WI38 (cell line): ENCODE measurements at regions not wholly inside any gene's neighbourhood (a gene's known extent, or its start where the extent isn't known, plus 50 kb on each side); places are given as distances from the start of the nearest gene placed in this dataset.

ENCODE experiments used
- H3K4me3 ChIP-seq: 2 replicates; pipeline ENCODE4 v1.5.1; 2011; ENCODE audit warnings: low read depth, mild to moderate bottlenecking, control low read depth, low read length
- TF ChIP-seq, protein P1 (sequence below): IDR thresholded peaks from 2 replicates; pipeline ENCODE4 v1.5.1; 2012; ENCODE audit warnings: low read depth, mild to moderate bottlenecking, control low read depth, low read length

DNA sequence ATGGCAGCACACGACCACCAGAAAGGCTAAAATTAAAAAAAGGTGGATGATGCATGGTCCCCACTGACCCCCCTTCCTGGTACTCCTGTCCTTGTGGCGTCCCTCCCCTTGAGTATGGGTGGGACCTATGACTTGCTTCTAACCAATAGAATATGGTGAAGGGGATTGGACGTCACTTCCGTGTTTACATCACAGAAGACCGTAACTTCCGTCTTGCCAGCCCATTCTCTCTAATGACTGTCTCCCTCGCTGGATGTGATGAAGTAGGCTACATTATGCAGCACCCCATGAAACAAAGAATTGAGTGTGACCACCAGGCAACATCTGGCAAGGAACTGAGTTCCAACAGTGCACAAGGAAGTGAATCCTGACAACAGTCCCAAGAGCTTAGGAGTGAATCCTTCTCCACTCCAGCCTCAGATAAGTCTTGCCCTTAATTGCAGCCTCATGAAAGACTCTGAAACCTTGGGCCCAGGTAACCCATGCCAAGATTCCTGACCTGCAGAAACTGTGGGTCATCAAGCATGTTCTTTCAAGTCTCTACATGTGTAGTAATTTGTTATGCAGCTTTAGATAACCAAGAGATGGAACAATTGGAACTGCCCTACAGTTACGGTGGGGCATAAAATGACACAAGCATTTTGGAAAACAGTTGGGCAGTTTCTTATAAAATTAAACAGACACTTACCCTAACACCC lies 80.1 kb upstream of the NPAS2 start:
- TF ChIP-seq, protein P1, sequence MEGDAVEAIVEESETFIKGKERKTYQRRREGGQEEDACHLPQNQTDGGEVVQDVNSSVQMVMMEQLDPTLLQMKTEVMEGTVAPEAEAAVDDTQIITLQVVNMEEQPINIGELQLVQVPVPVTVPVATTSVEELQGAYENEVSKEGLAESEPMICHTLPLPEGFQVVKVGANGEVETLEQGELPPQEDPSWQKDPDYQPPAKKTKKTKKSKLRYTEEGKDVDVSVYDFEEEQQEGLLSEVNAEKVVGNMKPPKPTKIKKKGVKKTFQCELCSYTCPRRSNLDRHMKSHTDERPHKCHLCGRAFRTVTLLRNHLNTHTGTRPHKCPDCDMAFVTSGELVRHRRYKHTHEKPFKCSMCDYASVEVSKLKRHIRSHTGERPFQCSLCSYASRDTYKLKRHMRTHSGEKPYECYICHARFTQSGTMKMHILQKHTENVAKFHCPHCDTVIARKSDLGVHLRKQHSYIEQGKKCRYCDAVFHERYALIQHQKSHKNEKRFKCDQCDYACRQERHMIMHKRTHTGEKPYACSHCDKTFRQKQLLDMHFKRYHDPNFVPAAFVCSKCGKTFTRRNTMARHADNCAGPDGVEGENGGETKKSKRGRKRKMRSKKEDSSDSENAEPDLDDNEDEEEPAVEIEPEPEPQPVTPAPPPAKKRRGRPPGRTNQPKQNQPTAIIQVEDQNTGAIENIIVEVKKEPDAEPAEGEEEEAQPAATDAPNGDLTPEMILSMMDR, result no peak
- no peak overlapping the region for H3K4me3 ChIP-seq

DNA sequence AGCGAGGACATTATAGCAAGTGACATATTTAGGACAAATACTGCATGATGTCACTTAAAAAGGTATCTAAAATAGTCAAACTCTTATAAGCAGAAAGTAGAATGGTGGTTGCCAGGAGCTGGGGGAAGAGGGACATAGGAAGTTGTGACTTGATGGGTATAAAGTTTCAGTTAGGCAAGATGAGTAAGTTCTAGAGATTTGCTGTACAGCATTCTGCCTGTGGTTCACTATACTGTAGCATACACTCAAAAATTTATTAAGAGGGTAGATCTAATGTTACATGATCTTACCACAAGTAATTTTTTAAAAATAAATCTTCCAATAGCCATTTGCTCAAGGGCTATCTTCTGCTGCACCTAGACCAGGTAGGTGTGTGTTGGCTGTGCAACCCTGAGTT lies 78.1 kb upstream of the NPAS2 start:
- H3K4me3 ChIP-seq, result no peak overlapping the region
- TF ChIP-seq, protein P1, result no peak

DNA sequence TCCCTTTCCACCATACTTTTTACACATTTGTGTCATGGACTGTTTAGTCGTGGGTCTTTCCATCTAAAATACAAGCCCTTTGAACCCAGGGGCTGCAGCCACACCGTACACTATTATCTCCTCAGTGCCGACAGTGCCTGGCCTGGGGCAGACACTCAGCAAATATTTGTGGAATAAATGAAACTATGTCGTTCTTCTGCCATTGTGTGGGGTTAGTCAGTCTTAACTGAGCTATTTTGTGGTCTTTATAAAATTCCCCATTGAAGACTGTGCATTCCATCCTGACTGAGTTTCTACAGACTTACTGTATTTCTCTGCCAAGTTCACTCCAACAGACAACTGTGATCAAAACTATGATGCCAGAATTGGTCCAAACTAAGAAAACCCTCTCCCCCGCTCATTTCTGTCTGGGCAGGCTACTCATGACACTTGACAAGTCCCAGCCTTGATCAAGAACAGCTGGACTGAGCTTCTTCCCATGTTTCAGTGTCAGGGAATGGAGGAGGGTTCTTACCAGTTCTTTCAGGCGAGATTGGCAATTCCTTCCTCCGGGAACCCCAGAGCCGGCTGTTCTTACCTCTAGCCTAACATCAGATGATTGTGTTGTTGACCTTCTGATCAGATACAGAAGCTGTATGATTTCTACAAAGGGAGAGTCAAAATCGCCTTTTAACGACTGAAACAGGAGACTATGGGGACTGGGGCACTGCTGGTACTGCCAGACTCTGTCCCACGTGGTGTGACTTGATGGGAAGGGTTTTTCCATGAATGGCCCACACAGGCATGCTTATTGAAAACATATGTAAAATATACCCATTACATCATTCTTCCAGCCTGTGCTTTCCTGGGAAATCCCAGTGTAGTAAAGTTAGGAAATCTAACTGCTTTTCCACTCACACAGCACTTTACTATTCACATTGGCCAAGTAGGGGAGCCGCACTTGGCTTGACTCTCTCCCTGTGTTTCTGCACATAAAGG lies 77.4 kb upstream of the NPAS2 start:
- TF ChIP-seq, protein P1, result no peak
- peak overlapping the region; percentile 32 for H3K4me3 ChIP-seq

DNA sequence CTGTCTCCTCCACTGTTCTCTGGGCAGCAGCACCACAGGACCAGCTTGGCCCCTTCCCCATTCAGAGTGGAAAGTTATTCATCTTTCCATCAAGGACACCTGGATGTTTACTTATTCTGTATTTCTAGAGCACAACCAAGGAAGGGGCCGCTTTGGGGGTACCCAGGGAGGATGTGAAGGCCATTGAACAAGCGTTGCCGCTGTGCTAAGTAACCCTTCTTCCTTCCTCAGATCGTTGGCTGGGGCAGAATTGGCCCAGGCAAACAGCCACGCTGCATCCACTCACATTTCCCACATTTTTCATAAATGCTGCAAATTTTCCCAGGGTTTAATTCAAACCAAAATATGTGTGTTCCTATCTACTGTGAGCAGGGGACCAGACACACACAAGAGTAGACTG lies 76.2 kb upstream of the NPAS2 start:
- TF ChIP-seq, protein P1, result no peak
- no peak overlapping the region for H3K4me3 ChIP-seq

DNA sequence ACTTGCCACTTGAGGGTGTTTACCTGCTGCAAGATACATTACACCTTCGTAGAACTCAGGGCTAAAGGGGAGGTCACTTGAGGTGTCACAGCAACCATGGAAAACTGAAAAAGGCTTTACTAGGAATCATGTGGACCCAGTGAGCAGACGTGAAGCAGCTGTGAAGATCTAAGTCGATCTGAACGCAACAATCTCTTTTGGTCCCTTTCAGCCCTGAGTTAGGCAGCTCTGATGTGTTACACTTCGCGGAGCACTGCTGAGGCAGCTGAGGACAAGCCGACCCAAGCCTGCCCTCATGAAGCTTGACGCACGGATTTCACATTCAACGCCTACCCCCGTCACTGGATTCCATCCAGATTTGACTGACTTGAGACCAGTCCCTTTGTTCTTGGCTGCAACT lies 75.8 kb upstream of the NPAS2 start:
- no peak overlapping the region for H3K4me3 ChIP-seq
- TF ChIP-seq, protein P1, result no peak

DNA sequence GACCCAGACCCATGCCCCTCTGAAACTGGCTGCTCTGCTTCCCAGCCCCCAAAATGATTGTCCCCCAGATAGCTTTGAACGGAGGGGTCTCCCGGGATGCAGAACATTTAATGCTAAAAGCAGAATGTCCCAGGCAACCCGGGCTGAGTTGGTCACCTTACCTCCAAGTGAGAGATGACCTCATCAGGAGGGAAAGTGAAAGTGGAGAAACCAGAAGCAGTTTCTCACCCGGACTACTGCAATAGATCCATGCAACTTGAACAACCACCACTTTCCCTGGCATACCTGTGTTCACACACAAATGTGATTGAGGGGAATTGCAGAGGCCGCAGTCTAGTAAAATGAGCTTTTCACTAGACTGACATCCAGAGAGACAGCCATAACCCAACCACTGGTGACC lies 75.3 kb upstream of the NPAS2 start:
- TF ChIP-seq, protein P1, result no peak

DNA sequence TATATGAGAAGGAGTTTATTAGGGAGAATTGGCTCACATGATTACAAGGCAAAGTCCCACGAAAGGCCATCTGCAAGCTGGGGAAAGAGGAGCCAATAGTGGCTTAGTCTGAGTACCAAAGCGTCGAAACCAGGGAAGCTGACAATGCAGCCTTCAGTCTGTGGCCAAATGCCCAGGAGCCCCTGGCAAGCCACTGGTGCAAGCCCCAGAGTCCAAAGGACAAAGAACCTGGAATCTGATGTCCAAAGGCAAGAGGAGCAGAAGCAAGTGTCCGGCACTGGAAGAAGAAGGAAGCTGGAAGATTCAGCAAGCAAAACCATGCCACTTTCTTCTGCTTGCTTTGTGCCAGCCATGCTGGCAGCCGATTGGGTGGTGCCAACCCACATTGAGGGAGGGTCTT lies 74.3 kb upstream of the NPAS2 start:
- no peak overlapping the region for H3K4me3 ChIP-seq
- TF ChIP-seq, protein P1, result no peak

More for the DNA sequence above, 75.3 kb upstream of the NPAS2 start:
- H3K4me3 ChIP-seq, result no peak overlapping the region
